Skeletal muscle tissue (tissue), 3 donors: ENCODE measurements at regions not wholly inside any gene's neighbourhood (a gene's known extent, or its start where the extent isn't known, plus 50 kb on each side); places are given as distances from the start of the nearest gene placed in this dataset.
"Not testable (repeated sequence)": the region's sequence is repeated elsewhere in the genome, so short reads cannot be mapped to it uniquely, and the experiment has no call there.

ENCODE experiments used
- H3K27ac ChIP-seq: one replicate; pipeline ENCODE4 v1.7.0; 2013; ENCODE audit warnings: mild to moderate bottlenecking, low read depth, low read length, inconsistent platforms
- H3K27me3 ChIP-seq, 3 donors: one replicate each; pipeline ENCODE4 v1.7.0; 2013; ENCODE audit warnings: low read length in 3 of 3; ENCODE audit not compliant: control insufficient read depth in 3 of 3, insufficient read depth in 3 of 3
- H3K36me3 ChIP-seq, 3 donors: one replicate each; pipeline ENCODE4 v1.7.0; 2013; ENCODE audit warnings: low read length in 3 of 3; ENCODE audit not compliant: control insufficient read depth in 3 of 3, insufficient read depth in 3 of 3
- H3K4me1 ChIP-seq, 3 donors: one replicate each; pipeline ENCODE4 v1.7.0; 2013; ENCODE audit warnings: low read length in 3 of 3, mild to moderate bottlenecking in 3 of 3; ENCODE audit not compliant: control insufficient read depth in 3 of 3, insufficient read depth in 3 of 3
- H3K4me3 ChIP-seq, 3 donors: one replicate each; pipeline ENCODE4 v1.7.0; 2013; ENCODE audit warnings: low read length in 3 of 3
- H3K9ac ChIP-seq, 3 donors: one replicate each; pipeline ENCODE4 v1.7.0; 2013; ENCODE audit warnings: low read length in 3 of 3, mild to moderate bottlenecking in 3 of 3, moderate library complexity in 2 of 3, low read depth in 1 of 3
- H3K9me3 ChIP-seq, 3 donors: one replicate each; pipeline ENCODE4 v1.7.0; 2013; ENCODE audit warnings: low read length in 3 of 3; ENCODE audit not compliant: control insufficient read depth in 3 of 3
- donor health status: Osteomylitis.

- not testable (repeated sequence) for H3K4me3 ChIP-seq, H3K27ac ChIP-seq, H3K9me3 ChIP-seq, H3K9ac ChIP-seq, H3K4me1 ChIP-seq, H3K27me3 ChIP-seq, H3K36me3 ChIP-seq
Measured at GRCh38 chrX:121768210-121768609, 720.8 kb downstream of the GLUD2 start.

DNA sequence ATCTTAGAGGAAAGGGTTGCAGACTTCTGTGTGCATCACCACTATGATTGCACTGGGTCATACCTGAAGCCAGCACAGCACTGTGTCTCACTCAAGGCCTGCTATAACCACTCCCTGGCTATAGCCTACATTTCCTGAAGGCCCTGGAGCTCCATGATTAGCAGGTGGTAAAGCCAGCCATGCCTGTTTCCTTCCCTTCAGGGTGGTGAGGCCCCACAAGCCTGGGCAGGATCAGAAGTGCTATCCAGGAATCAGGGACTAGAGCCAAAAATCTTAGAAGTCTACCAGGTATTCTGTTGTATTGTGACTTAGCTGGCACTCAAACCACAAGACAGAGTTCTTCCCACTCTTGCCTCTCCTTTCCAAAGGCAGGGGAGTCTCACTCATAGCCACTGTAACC, 734.6 kb downstream of the GLUD2 start:
- no peaks in the 10 kb centered on the region for H3K9me3 ChIP-seq
- H3K36me3 ChIP-seq: no peaks in the 10 kb centered on the region
- H3K27me3 ChIP-seq: no peaks in the 10 kb centered on the region
- no peak overlapping the region for H3K9ac ChIP-seq
- no peaks in the 10 kb centered on the region for H3K4me1 ChIP-seq
- no peak overlapping the region for H3K27ac ChIP-seq
- no peak overlapping the region for H3K4me3 ChIP-seq

DNA sequence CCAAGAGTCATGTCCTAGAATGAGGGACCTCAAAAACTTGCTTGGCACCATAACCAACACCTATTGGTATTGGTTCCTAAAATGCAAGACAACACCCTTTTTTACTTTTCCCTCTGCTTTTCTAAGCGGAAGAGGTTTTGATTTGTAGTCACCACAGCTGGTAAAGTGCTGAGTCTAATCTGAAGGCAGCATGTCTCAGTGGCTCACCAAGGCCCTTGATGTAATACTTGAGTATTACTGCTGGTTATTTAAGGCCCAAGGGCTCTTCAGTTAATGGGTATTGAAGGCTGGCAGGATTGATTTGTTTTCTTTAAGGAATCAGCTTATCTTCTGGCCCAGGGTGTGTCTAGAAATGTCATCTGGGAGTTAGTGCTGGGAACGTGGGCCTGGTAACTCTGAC, 735.1 kb downstream of the GLUD2 start:
- Histone ChIP-seq H3K27ac (no peak overlapping the region), H3K4me3 (no peak overlapping the region), H3K27me3 (no peaks in the 10 kb centered on the region), H3K9ac (no peak overlapping the region), H3K4me1 (no peaks in the 10 kb centered on the region), H3K36me3 (no peaks in the 10 kb centered on the region), H3K9me3 (no peaks in the 10 kb centered on the region)

GRCh38 chrX:121782976-121783375, 735.6 kb downstream of the GLUD2 start:
- Histone ChIP-seq H3K9ac (no peak overlapping the region), H3K36me3 (no peaks in the 10 kb centered on the region), H3K27me3 (no peaks in the 10 kb centered on the region), H3K4me1 (no peaks in the 10 kb centered on the region), H3K9me3 (no peaks in the 10 kb centered on the region), H3K4me3 (no peak overlapping the region), H3K27ac (no peak overlapping the region)

- no peaks in the 10 kb centered on the region for H3K27me3 ChIP-seq
- H3K4me3 ChIP-seq: no peak overlapping the region
- H3K36me3 ChIP-seq: no peaks in the 10 kb centered on the region
- no peaks in the 10 kb centered on the region for H3K4me1 ChIP-seq
- H3K9ac ChIP-seq: no peak overlapping the region
- no peak overlapping the region for H3K27ac ChIP-seq
- no peaks in the 10 kb centered on the region for H3K9me3 ChIP-seq
Measured at GRCh38 chrX:121802881-121803412, 755.5 kb downstream of the GLUD2 start.

DNA sequence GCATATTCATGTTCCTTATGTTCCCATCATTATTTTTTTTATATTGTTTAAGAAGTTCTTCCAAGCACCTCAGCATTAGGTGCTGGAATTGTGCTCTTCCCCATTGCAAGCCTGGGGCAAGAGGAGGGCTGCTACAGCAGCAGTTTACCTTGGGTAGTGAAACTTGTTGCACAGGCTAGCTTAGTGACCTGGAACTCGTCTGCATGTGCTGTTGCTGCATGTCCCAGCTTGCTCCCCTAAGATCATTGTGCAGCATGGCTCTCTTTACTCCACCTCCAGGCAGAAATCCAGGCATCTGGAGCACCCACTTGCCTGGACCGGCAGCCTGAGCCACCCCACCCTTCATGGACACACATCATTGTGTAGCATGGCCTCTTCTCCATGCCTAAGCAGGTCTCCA, 776.0 kb downstream of the GLUD2 start:
- H3K36me3 ChIP-seq: no peaks in the 10 kb centered on the region
- no peaks in the 10 kb centered on the region for H3K9me3 ChIP-seq
- H3K27ac ChIP-seq: no peak overlapping the region
- no peaks in the 10 kb centered on the region for H3K27me3 ChIP-seq
- no peak overlapping the region for H3K9ac ChIP-seq
- H3K4me1 ChIP-seq: no peaks in the 10 kb centered on the region
- no peak overlapping the region for H3K4me3 ChIP-seq

DNA sequence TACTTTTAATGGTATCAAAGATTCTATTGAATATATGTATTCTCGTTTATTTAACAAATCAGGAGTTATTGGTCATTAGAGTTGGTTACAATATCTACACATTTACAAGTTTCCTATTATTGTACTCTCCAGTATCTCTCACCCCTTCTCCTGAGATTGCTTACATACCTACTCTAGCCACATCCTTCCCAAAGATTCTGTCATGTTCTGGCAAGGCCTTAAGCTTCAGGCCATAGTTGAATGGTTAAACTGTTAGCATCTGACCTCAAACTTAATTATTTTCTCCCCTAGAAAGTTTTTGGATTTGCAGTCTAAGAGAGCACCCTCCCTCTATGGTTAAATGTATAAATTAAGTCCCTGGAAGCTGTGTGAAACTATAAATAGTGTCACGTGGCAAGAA, 784.2 kb downstream of the GLUD2 start:
- Histone ChIP-seq H3K4me3 (no peak overlapping the region), H3K36me3 (no peaks in the 10 kb centered on the region), H3K9ac (no peak overlapping the region), H3K4me1 (no peaks in the 10 kb centered on the region), H3K9me3 (no peaks in the 10 kb centered on the region), H3K27me3 (no peaks in the 10 kb centered on the region), H3K27ac (no peak overlapping the region)

DNA sequence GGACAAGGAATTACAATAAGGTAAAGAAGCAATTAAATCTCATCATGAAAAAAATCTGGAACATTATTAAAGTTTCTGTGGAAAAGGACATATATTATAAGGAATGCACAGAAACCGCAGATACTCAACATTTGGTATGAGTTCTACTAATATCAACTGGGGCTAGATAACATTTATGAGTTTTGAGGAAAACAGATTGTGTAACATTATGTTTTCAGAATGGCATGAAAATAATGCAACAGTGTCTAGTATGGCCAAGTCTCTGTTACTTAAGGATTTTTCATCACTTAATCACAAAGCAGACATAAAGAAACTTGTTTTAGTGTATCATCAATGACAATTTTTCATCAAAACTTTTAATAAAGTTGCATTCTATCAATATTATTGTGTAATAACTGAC, 785.0 kb downstream of the GLUD2 start:
- Histone ChIP-seq H3K4me1 (no peaks in the 10 kb centered on the region), H3K27me3 (no peaks in the 10 kb centered on the region), H3K9me3 (no peaks in the 10 kb centered on the region), H3K9ac (no peak overlapping the region), H3K36me3 (no peaks in the 10 kb centered on the region), H3K4me3 (no peak overlapping the region), H3K27ac (no peak overlapping the region)

- Histone ChIP-seq H3K4me1 (no peaks in the 10 kb centered on the region), H3K36me3 (no peaks in the 10 kb centered on the region), H3K27ac (no peak overlapping the region), H3K4me3 (no peak overlapping the region), H3K9me3 (no peaks in the 10 kb centered on the region), H3K9ac (no peak overlapping the region), H3K27me3 (no peaks in the 10 kb centered on the region)
Measured at GRCh38 chrX:121836000-121836399, 788.6 kb downstream of the GLUD2 start.

- Histone ChIP-seq H3K27me3 (no peaks in the 10 kb centered on the region), H3K27ac (no peak overlapping the region), H3K4me3 (no peak overlapping the region), H3K9ac (no peak overlapping the region), H3K4me1 (no peaks in the 10 kb centered on the region), H3K9me3 (peaks cover 0 to 3% (median 0%) of the 10 kb centered on the region in 3 donors), H3K36me3 (no peaks in the 10 kb centered on the region)
Measured at GRCh38 chrX:121851033-121851432, 803.6 kb downstream of the GLUD2 start.
